Tibial nerve (tissue), 4 donors: ENCODE measurements at regions not wholly inside any gene's neighbourhood (a gene's known extent, or its start where the extent isn't known, plus 50 kb on each side); places are given as distances from the start of the nearest gene placed in this dataset.

Experiments used
- DNase-seq, 2 donors: peaks; one replicate each; pipeline ENCODE4 v3.0.0-alpha.2; 2019; ENCODE audit warnings: low spot score in 2 of 2
- H3K27ac ChIP-seq, 4 donors: fragments of 200-600 bp; sonication (generic) in 3 of 4; one replicate each; pipeline ENCODE4 v1.5.1; 2017 to 2019; ENCODE audit warnings: mild to moderate bottlenecking in 1 of 4
- H3K27me3 ChIP-seq, 2 donors: fragments of 200-600 bp; sonication (generic) in 1 of 2; one replicate each; pipeline versions ENCODE4 v1.5.1 to v1.6.0; 2017 to 2019
- H3K36me3 ChIP-seq, 3 donors: fragments of 200-600 bp; sonication (generic); one replicate each; pipeline ENCODE4 v1.5.1; 2018 to 2019
- H3K4me1 ChIP-seq, 4 donors: fragments of 200-600 bp; sonication (generic) in 3 of 4; one replicate each; pipeline ENCODE4 v1.5.1; 2017 to 2019
- H3K4me3 ChIP-seq, 4 donors: fragments of 200-600 bp; sonication (generic) in 3 of 4; one replicate each; pipeline ENCODE4 v1.5.1; 2017 to 2019; ENCODE audit warnings: mild to moderate bottlenecking in 1 of 4, moderate library complexity in 1 of 4
- H3K9me3 ChIP-seq, 4 donors: fragments of 200-600 bp; sonication (generic) in 3 of 4; one replicate each; pipeline ENCODE4 v1.5.1; 2017 to 2019
- CTCF ChIP-seq, 5 experiments: fragments of 200-600 bp in 3 of 5; fragments of 450-650 bp in 2 of 5; sonication (generic) in 3 of 5; IDR thresholded peaks; one replicate each; pipeline ENCODE4 v1.5.1; 2016 to 2019; ENCODE audit warnings: antibody characterized with exemption in 5 of 5, mild to moderate bottlenecking in 3 of 5, moderate library complexity in 2 of 5
- EP300 ChIP-seq, 2 donors: sonication (generic); formaldehyde crosslinking; IDR thresholded peaks; one replicate each; pipeline ENCODE4 v1.6.1; 2017; ENCODE audit warnings: antibody characterized with exemption in 2 of 2, mild to moderate bottlenecking in 1 of 2
- POLR2A ChIP-seq, 2 donors: fragments of 450-650 bp; IDR thresholded peaks; one replicate each; pipeline ENCODE4 v1.6.1; 2017; ENCODE audit warnings: antibody characterized with exemption in 2 of 2, mild to moderate bottlenecking in 2 of 2, moderate library complexity in 2 of 2
- WGBS, 2 donors: methylation state at CpG; one replicate each; pipeline ENCODE4 v1.1.5; 2018; 5-methylcytosine and 5-hydroxymethylcytosine counted together

DNA sequence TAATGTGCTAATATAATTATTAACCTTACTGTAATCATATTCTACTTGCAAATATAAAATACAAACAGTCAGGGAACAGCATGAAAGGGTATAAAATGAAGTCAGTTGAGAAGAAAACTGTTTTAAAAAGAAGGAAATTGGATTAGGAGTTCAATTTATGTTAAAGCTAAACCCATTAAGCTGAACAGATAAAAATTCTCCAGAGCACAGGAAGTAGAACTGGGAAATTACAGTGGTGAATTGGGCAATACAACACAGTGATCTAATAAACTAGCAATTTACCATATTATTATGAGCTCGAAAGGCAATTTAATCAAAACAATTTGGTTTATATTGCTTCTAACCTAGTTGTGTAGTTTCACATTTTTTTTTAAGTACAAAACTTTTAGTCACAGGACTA, 407.4 kb upstream of the RGS17 start:
- Histone ChIP-seq H3K9me3 (no peaks in the 10 kb centered on the region), H3K36me3 (no peaks in the 10 kb centered on the region), H3K27ac (no peak overlapping the region), H3K27me3 (no peaks in the 10 kb centered on the region), H3K4me3 (no peak overlapping the region), H3K4me1 (no peaks in the 10 kb centered on the region)
- TF ChIP-seq CTCF (IDR thresholded peaks at IDR 0.05): no peak
- TF ChIP-seq POLR2A (IDR thresholded peaks at IDR 0.05): no peak
- no peak for TF ChIP-seq EP300 (IDR thresholded peaks at IDR 0.05)
- no peak for DNase-seq
- WGBS, 2 donors: 59 to 63% methylated on average over 1 of the region's 1 CpG

DNA sequence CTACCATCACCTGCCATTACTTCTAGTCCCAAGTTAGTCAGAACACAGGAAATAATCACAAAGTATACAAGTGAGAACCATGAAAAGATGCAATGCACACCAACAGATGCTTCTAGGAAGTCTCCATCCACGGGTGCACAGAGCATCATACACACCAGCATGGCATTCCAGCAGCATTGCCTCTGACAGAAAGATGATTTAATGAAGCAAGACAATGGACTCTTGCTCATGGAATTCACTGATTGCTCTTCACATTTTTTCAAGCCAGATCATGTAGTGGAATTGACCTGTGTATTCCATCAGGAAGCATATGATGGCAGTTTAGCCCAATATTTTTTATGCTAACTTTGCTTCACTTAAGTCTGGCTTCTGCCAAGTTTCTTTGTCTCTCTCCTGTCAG, 406.3 kb upstream of the RGS17 start:
- no peak overlapping the region for H3K27ac ChIP-seq
- no peak for DNase-seq
- H3K27me3 ChIP-seq: no peaks in the 10 kb centered on the region
- H3K4me1 ChIP-seq: no peaks in the 10 kb centered on the region
- H3K36me3 ChIP-seq: no peaks in the 10 kb centered on the region
- WGBS, 2 donors: 42 to 56% methylated on average over 1 of the region's 1 CpG
- no peaks in the 10 kb centered on the region for H3K9me3 ChIP-seq
- TF ChIP-seq POLR2A (IDR thresholded peaks at IDR 0.05) (no peak), EP300 (IDR thresholded peaks at IDR 0.05) (no peak), CTCF (IDR thresholded peaks at IDR 0.05) (no peak)
- H3K4me3 ChIP-seq: no peak overlapping the region

DNA sequence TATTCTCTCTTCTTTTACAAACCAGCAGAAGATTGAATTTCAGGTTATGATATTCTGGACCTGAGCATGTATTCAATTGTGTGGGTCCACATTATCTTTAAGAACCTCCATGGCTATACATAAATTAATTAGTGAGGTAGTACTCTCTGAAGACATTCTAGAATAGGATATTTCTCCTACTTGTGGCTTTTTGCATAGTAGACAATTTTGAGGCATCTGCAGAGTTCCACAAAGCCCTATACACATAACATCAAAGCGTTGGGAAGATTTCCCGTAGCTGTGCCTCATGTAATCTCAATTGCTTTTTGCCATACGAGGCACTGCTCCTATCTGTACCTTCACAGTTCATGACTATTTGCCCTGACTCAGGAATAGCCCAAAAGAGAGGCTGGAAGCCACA, 395.4 kb upstream of the RGS17 start:
- WGBS, 2 donors: 82 to 85% methylated on average over 3 of the region's 3 CpGs
- TF ChIP-seq CTCF (IDR thresholded peaks at IDR 0.05) (no peak), POLR2A (IDR thresholded peaks at IDR 0.05) (no peak), EP300 (IDR thresholded peaks at IDR 0.05) (no peak)
- Histone ChIP-seq H3K27ac (no peak overlapping the region), H3K4me1 (no peaks in the 10 kb centered on the region), H3K4me3 (no peak overlapping the region), H3K36me3 (no peaks in the 10 kb centered on the region), H3K27me3 (no peaks in the 10 kb centered on the region), H3K9me3 (peaks cover 0 to 6% (median 0%) of the 10 kb centered on the region in 4 donors)
- no peak for DNase-seq

- Histone ChIP-seq H3K9me3 (peaks cover 0 to 2% (median 0%) of the 10 kb centered on the region in 4 donors), H3K27me3 (no peaks in the 10 kb centered on the region), H3K27ac (no peak overlapping the region), H3K4me1 (no peaks in the 10 kb centered on the region), H3K4me3 (no peak overlapping the region), H3K36me3 (no peaks in the 10 kb centered on the region)
- TF ChIP-seq EP300 (IDR thresholded peaks at IDR 0.05): no peak
- TF ChIP-seq POLR2A (IDR thresholded peaks at IDR 0.05): no peak
- TF ChIP-seq CTCF (IDR thresholded peaks at IDR 0.05): no peak
- DNase-seq: no peak
- 65 to 68% methylated on average over 1 of the region's 1 CpG for WGBS, 2 donors
Measured at GRCh38 chr6:153525998-153526397, 394.9 kb upstream of the RGS17 start.

DNA sequence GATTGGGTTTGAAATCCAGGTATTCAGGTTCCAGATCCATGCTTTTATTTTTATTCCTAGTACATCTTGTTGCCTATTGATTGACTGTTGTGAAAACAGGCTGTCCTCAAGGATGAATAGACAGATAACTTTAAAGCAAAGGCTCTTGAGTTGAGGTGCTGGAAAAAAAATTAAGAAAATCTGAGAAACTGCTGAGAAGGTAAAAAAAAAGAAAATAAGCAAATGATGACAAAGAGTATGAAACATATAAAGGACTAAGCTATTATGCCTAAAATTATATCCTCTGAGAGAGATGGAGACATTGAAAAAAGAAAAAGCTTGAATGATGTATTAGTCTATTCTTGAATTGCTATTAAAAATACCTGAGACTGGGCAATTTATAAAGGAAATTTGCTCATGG, 392.3 kb upstream of the RGS17 start:
- H3K27ac ChIP-seq: no peak overlapping the region
- H3K9me3 ChIP-seq: peaks cover 0 to 10% (median 0%) of the 10 kb centered on the region in 4 donors
- TF ChIP-seq CTCF (IDR thresholded peaks at IDR 0.05): no peak
- no peak for TF ChIP-seq POLR2A (IDR thresholded peaks at IDR 0.05)
- no peak for TF ChIP-seq EP300 (IDR thresholded peaks at IDR 0.05)
- DNase-seq: no peak
- no peaks in the 10 kb centered on the region for H3K36me3 ChIP-seq
- H3K4me1 ChIP-seq: no peaks in the 10 kb centered on the region
- H3K27me3 ChIP-seq: no peaks in the 10 kb centered on the region
- H3K4me3 ChIP-seq: no peak overlapping the region
